Subcutaneous abdominal adipose tissue (tissue), 5 donors: ENCODE measurements at regions not wholly inside any gene's neighbourhood (a gene's known extent, or its start where the extent isn't known, plus 50 kb on each side); places are given as distances from the start of the nearest gene placed in this dataset.

Source experiments
- H3K27ac ChIP-seq: one replicate; pipeline ENCODE4 v1.7.0; 2013; ENCODE audit warnings: low read depth, mild to moderate bottlenecking, inconsistent platforms, low read length, moderate library complexity
- H3K27me3 ChIP-seq, 5 donors: one replicate each; pipeline ENCODE4 v1.7.0; 2013; ENCODE audit warnings: low read length in 5 of 5, inconsistent platforms in 1 of 5; ENCODE audit not compliant: control insufficient read depth in 5 of 5, insufficient read depth in 4 of 5
- H3K36me3 ChIP-seq, 5 donors: one replicate each; pipeline ENCODE4 v1.7.0; 2013; ENCODE audit warnings: low read length in 5 of 5; ENCODE audit not compliant: control insufficient read depth in 5 of 5, insufficient read depth in 5 of 5
- H3K4me1 ChIP-seq, 5 donors: one replicate each; pipeline ENCODE4 v1.7.0; 2013; ENCODE audit warnings: low read length in 5 of 5, mild to moderate bottlenecking in 3 of 5, moderate library complexity in 1 of 5; ENCODE audit not compliant: control insufficient read depth in 5 of 5, insufficient read depth in 5 of 5
- H3K4me3 ChIP-seq, 5 donors: one replicate each; pipeline ENCODE4 v1.7.0; 2013; ENCODE audit warnings: low read length in 5 of 5, low read depth in 1 of 5
- H3K9ac ChIP-seq, 5 donors: one replicate each; pipeline ENCODE4 v1.7.0; 2013; ENCODE audit warnings: low read length in 5 of 5, mild to moderate bottlenecking in 4 of 5, moderate library complexity in 3 of 5
- H3K9me3 ChIP-seq, 5 donors: one replicate each; pipeline ENCODE4 v1.7.0; 2013; ENCODE audit warnings: low read length in 5 of 5; ENCODE audit not compliant: control insufficient read depth in 5 of 5
- donor health status: healthy.
- donor health status: healthy.
- donor health status: healthy.
- donor health status: healthy.
- donor health status: healthy.

DNA sequence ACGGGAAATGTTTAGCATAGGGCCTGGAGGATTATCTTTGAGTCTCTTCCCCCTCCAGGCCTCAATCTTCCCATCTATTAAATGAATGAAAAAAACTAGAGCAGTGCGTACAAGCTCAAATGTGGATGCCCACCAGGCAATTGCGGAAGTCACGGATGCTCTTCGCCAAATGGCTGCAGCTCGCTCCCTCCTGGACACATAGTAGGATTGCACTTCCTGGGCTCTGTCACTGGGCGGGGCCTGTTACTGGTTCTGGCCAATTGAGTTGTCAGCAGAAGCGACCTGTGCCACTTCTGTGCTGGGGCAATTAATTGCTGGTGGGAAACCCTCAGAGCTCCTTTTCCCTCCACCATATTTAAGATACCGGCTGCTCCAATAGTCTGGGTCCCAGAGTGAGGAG is 168.2 kb upstream of the IRX6 start:
- Histone ChIP-seq H3K9me3 (peaks cover 0 to 6% (median 5%) of the 10 kb centered on the region in 5 donors), H3K9ac (no peak overlapping the region), H3K36me3 (no peaks in the 10 kb centered on the region), H3K27me3 (peaks cover 0 to 5% (median 3%) of the 10 kb centered on the region in 5 donors), H3K4me1 (peaks cover 0 to 5% (median 0%) of the 10 kb centered on the region in 5 donors), H3K4me3 (no peak overlapping the region), H3K27ac (no peak overlapping the region)

DNA sequence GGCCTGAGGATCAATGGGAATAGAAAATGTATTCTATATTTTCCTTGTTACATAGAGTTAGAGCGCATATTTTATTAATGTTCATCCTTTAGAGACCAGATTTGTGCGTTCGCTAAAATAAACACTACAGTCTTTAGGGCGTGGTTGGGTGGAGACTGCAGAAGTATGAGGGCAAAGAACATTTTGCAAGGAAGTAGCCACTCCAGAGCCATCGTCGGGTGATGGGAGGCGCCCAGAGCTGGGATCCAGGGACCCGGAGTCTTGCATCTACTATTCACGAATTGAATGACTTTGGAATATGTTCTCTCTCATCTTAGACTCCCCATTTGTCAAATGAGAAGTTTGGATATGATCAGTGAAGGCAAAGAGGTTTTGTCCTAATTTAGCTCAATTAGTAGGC is 154.2 kb upstream of the IRX6 start:
- H3K36me3 ChIP-seq: no peaks in the 10 kb centered on the region
- H3K27me3 ChIP-seq: no peaks in the 10 kb centered on the region
- no peak overlapping the region for H3K9ac ChIP-seq
- peaks cover 0 to 5% (median 0%) of the 10 kb centered on the region in 5 donors for H3K9me3 ChIP-seq
- no peaks in the 10 kb centered on the region for H3K4me1 ChIP-seq
- no peak overlapping the region for H3K4me3 ChIP-seq
- H3K27ac ChIP-seq: no peak overlapping the region

DNA sequence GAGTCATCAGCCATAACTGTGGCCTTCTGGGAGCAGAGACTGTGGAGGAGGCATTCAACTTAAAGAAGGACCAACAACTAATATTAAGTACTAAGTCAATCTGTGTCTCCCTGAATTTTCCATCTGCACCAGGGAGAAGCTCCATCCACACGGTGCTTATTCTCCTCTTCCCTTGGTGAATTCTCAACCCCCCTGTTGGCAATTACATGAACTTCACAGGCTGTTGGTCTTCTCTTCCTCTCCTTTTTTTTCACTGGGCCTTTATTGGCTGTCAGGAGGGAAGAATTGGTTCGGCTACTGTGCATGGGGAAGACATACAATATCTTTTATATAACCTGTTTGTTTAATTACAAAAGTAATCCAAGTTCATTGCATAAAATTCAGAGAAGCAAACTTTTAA is 152.8 kb upstream of the IRX6 start:
- H3K9me3 ChIP-seq: peaks cover 0 to 5% (median 0%) of the 10 kb centered on the region in 5 donors
- H3K36me3 ChIP-seq: no peaks in the 10 kb centered on the region
- no peaks in the 10 kb centered on the region for H3K27me3 ChIP-seq
- H3K4me3 ChIP-seq: no peak overlapping the region
- no peaks in the 10 kb centered on the region for H3K4me1 ChIP-seq
- no peak overlapping the region for H3K27ac ChIP-seq
- no peak overlapping the region for H3K9ac ChIP-seq

- Histone ChIP-seq H3K27ac (no peak overlapping the region), H3K4me3 (no peak overlapping the region), H3K9me3 (peaks cover 0 to 14% (median 5%) of the 10 kb centered on the region in 5 donors), H3K4me1 (no peaks in the 10 kb centered on the region), H3K36me3 (no peaks in the 10 kb centered on the region), H3K9ac (no peak overlapping the region), H3K27me3 (no peaks in the 10 kb centered on the region)
Measured at GRCh38 chr16:55175389-55175788, 148.6 kb upstream of the IRX6 start.

DNA sequence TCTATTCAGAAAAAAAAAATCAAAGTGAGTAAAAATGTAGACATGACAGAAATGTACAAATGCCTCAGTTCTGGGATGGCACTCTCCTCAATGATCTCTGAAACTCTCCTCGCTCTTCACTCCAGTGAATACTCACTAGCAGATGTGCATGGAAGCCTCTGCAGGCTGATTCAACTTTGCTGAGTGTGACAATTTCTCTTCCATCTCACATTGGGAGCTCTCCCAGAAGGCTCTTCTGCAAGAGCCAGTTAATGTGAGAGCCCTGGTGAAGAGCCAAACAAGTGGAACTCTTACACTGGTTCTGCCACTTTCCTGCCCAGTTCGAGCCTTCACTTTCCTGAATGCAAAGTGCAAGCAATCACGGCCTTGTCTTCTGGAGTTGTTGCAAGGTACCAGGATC is 147.1 kb upstream of the IRX6 start:
- no peaks in the 10 kb centered on the region for H3K27me3 ChIP-seq
- H3K36me3 ChIP-seq: no peaks in the 10 kb centered on the region
- H3K9me3 ChIP-seq: peaks cover 0 to 14% (median 5%) of the 10 kb centered on the region in 5 donors
- no peak overlapping the region for H3K27ac ChIP-seq
- no peaks in the 10 kb centered on the region for H3K4me1 ChIP-seq
- no peak overlapping the region for H3K9ac ChIP-seq
- no peak overlapping the region for H3K4me3 ChIP-seq

DNA sequence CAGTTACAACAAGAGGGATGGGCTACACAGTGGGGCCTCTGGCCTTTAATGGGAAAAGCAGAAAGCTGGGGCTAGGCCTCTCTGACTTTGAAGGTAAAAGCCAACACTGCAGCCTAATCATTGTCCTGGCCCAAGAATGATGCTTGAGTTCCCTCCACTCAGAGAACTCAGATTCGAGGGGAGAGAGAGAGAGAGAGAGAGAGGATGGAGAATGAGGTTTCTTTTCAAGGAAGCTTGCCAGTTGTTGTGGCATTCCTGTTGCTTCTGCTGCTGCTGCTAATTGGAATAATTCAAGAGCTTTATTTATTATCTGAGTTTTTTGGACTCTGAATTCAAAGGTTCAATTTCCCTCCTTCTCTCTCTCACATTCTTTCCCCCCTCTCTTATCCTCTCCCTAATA is 144.6 kb upstream of the IRX6 start:
- no peak overlapping the region for H3K4me3 ChIP-seq
- H3K27ac ChIP-seq: no peak overlapping the region
- H3K9me3 ChIP-seq: peaks cover 0 to 10% (median 5%) of the 10 kb centered on the region in 5 donors
- H3K9ac ChIP-seq: no peak overlapping the region
- no peaks in the 10 kb centered on the region for H3K4me1 ChIP-seq
- H3K36me3 ChIP-seq: no peaks in the 10 kb centered on the region
- H3K27me3 ChIP-seq: peaks cover 0 to 2% (median 0%) of the 10 kb centered on the region in 5 donors

DNA sequence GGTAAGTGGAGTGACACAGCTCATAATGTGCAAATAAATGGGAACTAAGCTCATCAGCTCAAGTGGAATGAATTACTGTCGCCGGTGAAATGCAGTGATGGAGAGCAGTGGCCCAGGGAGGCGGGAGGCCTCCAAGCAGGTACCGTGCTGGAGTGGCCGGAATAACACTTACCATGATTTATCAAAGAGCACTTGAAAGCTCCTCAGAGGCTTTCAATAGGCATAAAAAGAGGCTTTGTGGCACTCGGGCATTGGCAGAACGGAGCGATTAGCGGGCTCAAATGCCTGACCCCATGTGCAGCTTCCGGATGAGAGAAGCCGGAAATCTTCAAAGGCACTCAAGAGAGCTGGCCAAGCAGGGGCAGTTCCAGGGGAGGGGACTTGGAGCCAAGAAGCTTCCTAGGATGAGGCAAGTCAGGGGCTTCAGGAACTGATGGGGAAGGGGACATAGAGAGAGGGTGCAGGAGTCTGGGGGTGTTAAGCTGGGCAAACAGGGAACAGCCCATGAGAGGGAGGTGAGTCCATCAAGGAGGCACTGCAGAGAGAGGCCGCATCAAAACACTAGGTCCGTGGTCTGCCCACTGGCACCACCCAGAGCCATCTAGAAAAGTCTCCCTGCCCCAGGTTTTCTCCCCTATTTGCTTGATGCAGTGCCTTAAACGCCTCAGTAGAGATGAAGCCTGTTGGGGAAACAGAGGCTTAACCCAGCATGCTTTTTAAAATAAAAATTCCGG is 144.0 kb upstream of the IRX6 start:
- Histone ChIP-seq H3K4me3 (no peak overlapping the region), H3K9me3 (peaks cover 0 to 10% (median 5%) of the 10 kb centered on the region in 5 donors), H3K27me3 (peaks cover 0 to 4% (median 0%) of the 10 kb centered on the region in 5 donors), H3K4me1 (no peaks in the 10 kb centered on the region), H3K27ac (no peak overlapping the region), H3K9ac (no peak overlapping the region), H3K36me3 (no peaks in the 10 kb centered on the region)

DNA sequence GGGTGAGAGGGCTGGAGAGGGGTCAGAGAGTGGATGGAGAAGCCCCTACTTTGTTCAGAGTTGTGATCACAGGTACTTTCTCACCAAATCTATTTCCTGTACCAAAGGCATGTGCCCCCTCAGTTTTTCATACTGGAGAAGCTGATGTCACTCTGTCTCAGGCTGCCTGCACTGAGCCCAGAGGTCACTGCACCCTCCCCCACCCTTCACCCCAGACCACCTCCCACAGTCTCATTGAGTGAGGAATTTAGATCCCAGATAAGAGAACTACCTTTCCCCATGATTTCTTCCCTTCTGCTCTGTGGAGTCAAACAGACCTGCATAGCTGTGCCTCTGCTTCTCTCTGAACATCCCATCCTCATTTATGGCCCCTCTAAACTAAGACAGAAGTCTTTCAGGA is 140.0 kb upstream of the IRX6 start:
- H3K27me3 ChIP-seq: peaks cover 0 to 9% (median 6%) of the 10 kb centered on the region in 5 donors
- no peaks in the 10 kb centered on the region for H3K36me3 ChIP-seq
- H3K9me3 ChIP-seq: no peaks in the 10 kb centered on the region
- H3K27ac ChIP-seq: no peak overlapping the region
- H3K9ac ChIP-seq: no peak overlapping the region
- H3K4me1 ChIP-seq: no peaks in the 10 kb centered on the region
- no peak overlapping the region for H3K4me3 ChIP-seq

DNA sequence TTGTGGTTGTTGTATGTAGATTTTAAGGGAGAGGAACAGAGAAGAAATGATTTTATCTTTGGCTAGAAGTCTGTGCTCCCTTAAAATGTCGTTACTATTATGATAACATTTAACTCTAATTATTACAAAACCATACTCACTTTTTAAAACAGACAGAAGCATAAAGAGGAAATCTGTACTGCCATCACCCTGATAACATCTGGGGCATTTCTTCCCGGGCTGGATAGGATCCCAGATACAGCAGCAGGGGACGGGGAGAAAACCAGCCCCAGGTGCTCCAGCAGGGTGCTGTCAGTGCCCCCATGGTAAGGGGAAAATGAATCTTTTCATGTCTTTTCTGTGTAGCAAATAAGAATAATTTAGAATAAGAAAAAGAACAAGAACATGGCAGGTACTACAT is 139.4 kb upstream of the IRX6 start:
- Histone ChIP-seq H3K4me1 (no peaks in the 10 kb centered on the region), H3K9me3 (no peaks in the 10 kb centered on the region), H3K9ac (no peak overlapping the region), H3K36me3 (no peaks in the 10 kb centered on the region), H3K4me3 (no peak overlapping the region), H3K27me3 (peaks cover 0 to 12% (median 6%) of the 10 kb centered on the region in 5 donors), H3K27ac (no peak overlapping the region)

DNA sequence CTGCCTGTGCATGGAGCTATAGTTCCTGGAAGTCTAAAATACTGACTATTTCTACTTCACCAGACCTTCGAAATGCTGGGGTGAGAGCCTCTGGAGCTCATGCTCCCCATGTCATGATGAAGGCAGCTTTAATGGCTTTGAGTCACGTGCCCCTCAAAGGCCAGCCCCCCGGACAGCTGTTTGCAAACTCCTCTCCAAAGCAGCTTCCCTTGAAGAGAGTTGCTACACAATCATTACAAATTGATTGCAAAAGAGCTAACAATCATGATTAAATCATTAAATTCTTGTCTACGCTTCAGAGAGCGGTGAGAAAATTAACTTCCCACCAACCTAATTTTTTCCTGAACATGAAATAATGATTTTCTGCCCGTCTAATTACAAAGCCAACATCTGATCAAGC is 134.8 kb upstream of the IRX6 start:
- H3K27ac ChIP-seq: no peak overlapping the region
- peaks cover 5 to 13% (median 10%) of the 10 kb centered on the region in 5 donors for H3K27me3 ChIP-seq

More for the DNA sequence above, 134.8 kb upstream of the IRX6 start:
- H3K36me3 ChIP-seq: no peaks in the 10 kb centered on the region
- H3K9me3 ChIP-seq: peaks cover 0 to 14% (median 13%) of the 10 kb centered on the region in 5 donors
- H3K4me3 ChIP-seq: no peak overlapping the region
- H3K4me1 ChIP-seq: no peaks in the 10 kb centered on the region
- H3K9ac ChIP-seq: no peak overlapping the region
